ENCODE measurements at regions not wholly inside any gene's neighbourhood (a gene's known extent, or its start where the extent isn't known, plus 50 kb on each side); places are given as distances from the start of the nearest gene placed in this dataset.
"Not testable (repeated sequence)": the region's sequence is repeated elsewhere in the genome, so short reads cannot be mapped to it uniquely, and the experiment has no call there.

GRCh38 chrX:139475432-139475831, 55.1 kb upstream of the F9 start:
- Histone ChIP-seq H3K79me2 (no peaks in the 10 kb centered on the region), H3K27me3 (no peaks in the 10 kb centered on the region), H4K20me1 (ENCODE audit: insufficient read depth, poor library complexity, severe bottlenecking) (no peaks in the 10 kb centered on the region), H3K4me3 (no peak overlapping the region), H3K9me2 (replicated peaks; ENCODE audit: insufficient read depth) (no peaks in the 10 kb centered on the region), H3K27ac (no peak overlapping the region), H3K4me1 (ENCODE audit: insufficient read depth) (no peaks in the 10 kb centered on the region), H2AFZ (no peak overlapping the region), H3K9me3 (ENCODE audit: low read depth) (no peaks in the 10 kb centered on the region), H3K36me3 (replicated peaks; ENCODE audit: insufficient read depth, low read depth) (no peaks in the 10 kb centered on the region), H3K4me2 (no peak overlapping the region)
- DNase-seq (ENCODE audit: low spot score) = no peak
- TF ChIP-seq EZH2phosphoT487 (IDR thresholded peaks at IDR 0.05; ENCODE audit: low read depth, severe bottlenecking, unreplicated experiment) (no peak), EZH2 (IDR thresholded peaks at IDR 0.05; ENCODE audit: borderline replicate concordance) (no peak), CTCF (IDR thresholded peaks at IDR 0.05; ENCODE audit: poor library complexity) (no peak)
- WGBS (ENCODE audit: low lambda C conversion rate, missing lambda C conversion rate) = 51% methylated on average over 3 of the region's 3 CpGs

- 84% methylated on average over 1 of the region's 1 CpG for WGBS (ENCODE audit: low lambda C conversion rate, missing lambda C conversion rate)
- H3K4me1 ChIP-seq (ENCODE audit: insufficient read depth); H3K79me2 ChIP-seq; H3K27ac ChIP-seq; H2AFZ ChIP-seq; H3K9me3 ChIP-seq (ENCODE audit: low read depth); H4K20me1 ChIP-seq (ENCODE audit: insufficient read depth, poor library complexity, severe bottlenecking); H3K27me3 ChIP-seq; DNase-seq (ENCODE audit: low spot score); H3K9me2 ChIP-seq (replicated peaks; ENCODE audit: insufficient read depth); H3K36me3 ChIP-seq (replicated peaks; ENCODE audit: insufficient read depth, low read depth); H3K4me3 ChIP-seq; H3K4me2 ChIP-seq: not testable (repeated sequence)
Observed at GRCh38 chrX:139461945-139462344, 68.6 kb upstream of the F9 start.

GRCh38 chrX:139454743-139455142, 75.8 kb upstream of the F9 start:
- 28% methylated on average over 1 of the region's 1 CpG for WGBS (ENCODE audit: low lambda C conversion rate, missing lambda C conversion rate)

GRCh38 chrX:139448996-139449395, 81.5 kb upstream of the F9 start:
- Histone ChIP-seq H3K9me2 (replicated peaks; ENCODE audit: insufficient read depth) (no peaks in the 10 kb centered on the region), H3K4me1 (ENCODE audit: insufficient read depth) (no peaks in the 10 kb centered on the region), H2AFZ (no peak overlapping the region), H3K4me3 (no peak overlapping the region), H3K36me3 (replicated peaks; ENCODE audit: insufficient read depth, low read depth) (no peaks in the 10 kb centered on the region), H3K4me2 (no peak overlapping the region), H4K20me1 (ENCODE audit: insufficient read depth, poor library complexity, severe bottlenecking) (no peaks in the 10 kb centered on the region), H3K27me3 (no peaks in the 10 kb centered on the region), H3K79me2 (no peaks in the 10 kb centered on the region), H3K27ac (no peak overlapping the region), H3K9me3 (ENCODE audit: low read depth) (no peaks in the 10 kb centered on the region)
- DNase-seq (ENCODE audit: low spot score) = no peak
- TF ChIP-seq EZH2phosphoT487 (IDR thresholded peaks at IDR 0.05; ENCODE audit: low read depth, severe bottlenecking, unreplicated experiment) (no peak), CTCF (IDR thresholded peaks at IDR 0.05; ENCODE audit: poor library complexity) (no peak), EZH2 (IDR thresholded peaks at IDR 0.05; ENCODE audit: borderline replicate concordance) (no peak)
- 59% methylated on average over 2 of the region's 2 CpGs for WGBS (ENCODE audit: low lambda C conversion rate, missing lambda C conversion rate)

More at GRCh38 chrX:139454743-139455142, 75.8 kb upstream of the F9 start:
- Histone ChIP-seq H3K27me3 (no peaks in the 10 kb centered on the region), H3K79me2 (no peaks in the 10 kb centered on the region), H3K36me3 (replicated peaks; ENCODE audit: insufficient read depth, low read depth) (no peaks in the 10 kb centered on the region), H4K20me1 (ENCODE audit: insufficient read depth, poor library complexity, severe bottlenecking) (no peaks in the 10 kb centered on the region), H3K9me2 (replicated peaks; ENCODE audit: insufficient read depth) (no peaks in the 10 kb centered on the region), H3K9me3 (ENCODE audit: low read depth) (no peaks in the 10 kb centered on the region), H2AFZ (no peak overlapping the region), H3K4me1 (ENCODE audit: insufficient read depth) (no peaks in the 10 kb centered on the region), H3K4me3 (no peak overlapping the region), H3K27ac (no peak overlapping the region), H3K4me2 (no peak overlapping the region)
- TF ChIP-seq EZH2 (IDR thresholded peaks at IDR 0.05; ENCODE audit: borderline replicate concordance) = no peak
- TF ChIP-seq CTCF (IDR thresholded peaks at IDR 0.05; ENCODE audit: poor library complexity) = no peak
- TF ChIP-seq EZH2phosphoT487 (IDR thresholded peaks at IDR 0.05; ENCODE audit: low read depth, severe bottlenecking, unreplicated experiment) = no peak
- DNase-seq (ENCODE audit: low spot score) = no peak
